HL-60 (cell line): ENCODE measurements at regions not wholly inside any gene's neighbourhood (a gene's known extent, or its start where the extent isn't known, plus 50 kb on each side); places are given as distances from the start of the nearest gene placed in this dataset.

ENCODE experiments used
- CTCF ChIP-seq: IDR thresholded peaks from one replicate; pipeline ENCODE4 v1.5.1; 2011; ENCODE audit warnings: low read length, control low read depth, inconsistent platforms; ENCODE audit not compliant: insufficient read depth
- GABPA ChIP-seq: IDR thresholded peaks from 2 replicates; pipeline ENCODE4 v1.6.1; 2012; ENCODE audit warnings: low read depth
- REST ChIP-seq: IDR thresholded peaks from 2 replicates; pipeline ENCODE4 v1.6.1; 2012; ENCODE audit warnings: low read depth; ENCODE audit not compliant: insufficient replicate concordance

- TF ChIP-seq CTCF (no peak), REST (no peak), GABPA (no peak)
These were observed 105.5 kb upstream of the CELF4 start for GRCh38 chr18:37671119-37671518.
